ENCODE measurements at regions not wholly inside any gene's neighbourhood (a gene's known extent, or its start where the extent isn't known, plus 50 kb on each side); places are given as distances from the start of the nearest gene placed in this dataset.
"Not testable (repeated sequence)": the region's sequence is repeated elsewhere in the genome, so short reads cannot be mapped to it uniquely, and the experiment has no call there.

- no peak overlapping the region for H3K27ac ChIP-seq (ENCODE audit: low read depth, low read length)
- 75 to 85% (median 83%) methylated on average over 1 of the region's 1 CpG for WGBS, 3 donors
Observed at GRCh38 chr1:5610432-5610831, 381.8 kb downstream of the NPHP4 start.

GRCh38 chr1:5603353-5604104 is 388.7 kb downstream of the NPHP4 start:
- 62 to 84% (median 81%) methylated on average over 3 of the region's 3 CpGs for WGBS, 3 donors
- H3K27ac ChIP-seq (ENCODE audit: low read depth, low read length), result no peak overlapping the region

- 44 to 74% (median 55%) methylated on average over 3 to 5 of the region's 5 CpGs for WGBS, 3 donors
Observed at GRCh38 chr1:5602718-5603117, 389.5 kb downstream of the NPHP4 start.

GRCh38 chr1:5601516-5601915 is 390.7 kb downstream of the NPHP4 start:
- 72 to 88% (median 83%) methylated on average over 21 of the region's 21 CpGs for WGBS, 3 donors

More at GRCh38 chr1:5602718-5603117, 389.5 kb downstream of the NPHP4 start:
- not testable (repeated sequence) for H3K27ac ChIP-seq (ENCODE audit: low read depth, low read length)

GRCh38 chr1:5599541-5599940 is 392.7 kb downstream of the NPHP4 start:
- H3K27ac ChIP-seq (ENCODE audit: low read depth, low read length), result no peak overlapping the region
- WGBS, 3 donors, result 61 to 82% (median 77%) methylated on average over 6 of the region's 6 CpGs

More at GRCh38 chr1:5601516-5601915, 390.7 kb downstream of the NPHP4 start:
- no peak overlapping the region for H3K27ac ChIP-seq (ENCODE audit: low read depth, low read length)

- no peak overlapping the region for H3K27ac ChIP-seq (ENCODE audit: low read depth, low read length)
- 70 to 75% (median 74%) methylated on average over 10 of the region's 10 CpGs for WGBS, 3 donors
Observed at GRCh38 chr1:5598824-5599395, 393.3 kb downstream of the NPHP4 start.

- 31 to 58% (median 45%) methylated on average over 10 of the region's 10 CpGs for whole genome bisulfite sequencing, 3 donors
- H3K27ac ChIP-seq (ENCODE audit: low read depth, low read length), result no peak overlapping the region
Observed at GRCh38 chr1:5597991-5598823, 394.0 kb downstream of the NPHP4 start.

- WGBS, 3 donors, result 61 to 81% (median 80%) methylated on average over 13 of the region's 13 CpGs
- H3K27ac ChIP-seq (ENCODE audit: low read depth, low read length), result no peak overlapping the region
Observed at GRCh38 chr1:5597171-5597850, 394.9 kb downstream of the NPHP4 start.

- WGBS, 3 donors, result 76 to 83% (median 82%) methylated on average over 8 of the region's 8 CpGs
- H3K27ac ChIP-seq (ENCODE audit: low read depth, low read length), result no peak overlapping the region
Observed at GRCh38 chr1:5596651-5597050, 395.6 kb downstream of the NPHP4 start.

GRCh38 chr1:5595531-5596170 is 396.6 kb downstream of the NPHP4 start:
- WGBS, 3 donors, result 83 to 88% (median 85%) methylated on average over 17 of the region's 17 CpGs

GRCh38 chr1:5594056-5594956 is 397.9 kb downstream of the NPHP4 start:
- H3K27ac ChIP-seq (ENCODE audit: low read depth, low read length), result no peak overlapping the region

More at GRCh38 chr1:5595531-5596170, 396.6 kb downstream of the NPHP4 start:
- no peak overlapping the region for H3K27ac ChIP-seq (ENCODE audit: low read depth, low read length)

GRCh38 chr1:5590717-5591116 is 401.5 kb downstream of the NPHP4 start:
- H3K27ac ChIP-seq (ENCODE audit: low read depth, low read length), result no peak overlapping the region
- WGBS, 3 donors, result 81 to 97% (median 91%) methylated on average over 1 of the region's 1 CpG

More at GRCh38 chr1:5594056-5594956, 397.9 kb downstream of the NPHP4 start:
- WGBS, 3 donors, result 64 to 74% (median 72%) methylated on average over 18 of the region's 18 CpGs

GRCh38 chr1:5586629-5587028 is 405.6 kb downstream of the NPHP4 start:
- no peak overlapping the region for H3K27ac ChIP-seq (ENCODE audit: low read depth, low read length)
- WGBS, 3 donors, result 69 to 85% (median 82%) methylated on average over 4 of the region's 4 CpGs

- 42 to 83% (median 73%) methylated on average over 9 of the region's 9 CpGs for WGBS, 3 donors
- no peak overlapping the region for H3K27ac ChIP-seq (ENCODE audit: low read depth, low read length)
Observed at GRCh38 chr1:5585256-5585655, 407.0 kb downstream of the NPHP4 start.

- no peak overlapping the region for H3K27ac ChIP-seq (ENCODE audit: low read depth, low read length)
- 57 to 87% (median 85%) methylated on average over 5 of the region's 5 CpGs for WGBS, 3 donors
Observed at GRCh38 chr1:5580926-5581325, 411.3 kb downstream of the NPHP4 start.

- 84 to 96% (median 93%) methylated on average over 4 of the region's 4 CpGs for WGBS, 3 donors
- no peak overlapping the region for H3K27ac ChIP-seq (ENCODE audit: low read depth, low read length)
Observed at GRCh38 chr1:5579966-5580365, 412.3 kb downstream of the NPHP4 start.

- WGBS, 3 donors, result 61 to 70% (median 68%) methylated on average over 8 of the region's 8 CpGs
- H3K27ac ChIP-seq (ENCODE audit: low read depth, low read length), result no peak overlapping the region
Observed at GRCh38 chr1:5578690-5579089, 413.5 kb downstream of the NPHP4 start.
